Activated naive CD8-positive, alpha-beta T cell treated with anti-CD3 and anti-CD28 coated beads, Interleukin-2, amount 50 U/mL, for 24 hours (primary cell): ENCODE measurements at regions not wholly inside any gene's neighbourhood (a gene's known extent, or its start where the extent isn't known, plus 50 kb on each side); places are given as distances from the start of the nearest gene placed in this dataset.

Source experiments
- ATAC-seq: fragments of 150-1000 bp; cut with Tn5 transposase; one replicate; pipeline ENCODE4 v1.10.0; 2021
- DNase-seq: peaks from one replicate; pipeline ENCODE4 v3.0.0; 2021
- H3K27ac Mint-ChIP-seq: one replicate; pipeline ENCODE4 v1.8.0; 2021; ENCODE audit warnings: mild to moderate bottlenecking, mixed read lengths
- H3K27me3 Mint-ChIP-seq: one replicate; pipeline ENCODE4 v1.8.0; 2021; ENCODE audit warnings: mixed read lengths
- H3K36me3 Mint-ChIP-seq: one replicate; pipeline ENCODE4 v1.8.0; 2021; ENCODE audit warnings: low read depth, mixed read lengths
- H3K4me1 Mint-ChIP-seq: one replicate; pipeline ENCODE4 v1.8.0; 2021; ENCODE audit warnings: mixed read lengths
- H3K4me3 Mint-ChIP-seq: one replicate; pipeline ENCODE4 v1.8.0; 2021; ENCODE audit warnings: mild to moderate bottlenecking, moderate library complexity, mixed read lengths
- H3K9me3 Mint-ChIP-seq: one replicate; pipeline ENCODE4 v1.8.0; 2021; ENCODE audit warnings: mixed read lengths

GRCh38 chr16:50994995-50995394, 156.1 kb downstream of the SALL1 start:
- Mint-ChIP-seq H3K27me3 (peaks cover 3% of the 10 kb centered on the region), H3K9me3 (no peaks in the 10 kb centered on the region), H3K4me1 (no peaks in the 10 kb centered on the region), H3K4me3 (no peak overlapping the region), H3K27ac (no peak overlapping the region), H3K36me3 (no peaks in the 10 kb centered on the region)
- no peak for ATAC-seq
- no peak for DNase-seq

- Mint-ChIP-seq H3K9me3 (no peaks in the 10 kb centered on the region), H3K36me3 (no peaks in the 10 kb centered on the region), H3K4me3 (no peak overlapping the region), H3K27me3 (no peaks in the 10 kb centered on the region), H3K4me1 (no peaks in the 10 kb centered on the region), H3K27ac (no peak overlapping the region)
- ATAC-seq = no peak
- no peak for DNase-seq
Measured at GRCh38 chr16:50992350-50993032, 158.6 kb downstream of the SALL1 start.

GRCh38 chr16:50991436-50991835, 159.6 kb downstream of the SALL1 start:
- Mint-ChIP-seq H3K36me3 (no peaks in the 10 kb centered on the region), H3K27ac (no peak overlapping the region), H3K4me1 (no peaks in the 10 kb centered on the region), H3K4me3 (no peak overlapping the region), H3K27me3 (no peaks in the 10 kb centered on the region), H3K9me3 (no peaks in the 10 kb centered on the region)
- DNase-seq (no peak), ATAC-seq (no peak)

- Mint-ChIP-seq H3K4me3 (no peak overlapping the region), H3K27ac (no peak overlapping the region), H3K4me1 (no peaks in the 10 kb centered on the region), H3K9me3 (no peaks in the 10 kb centered on the region), H3K36me3 (no peaks in the 10 kb centered on the region), H3K27me3 (no peaks in the 10 kb centered on the region)
- no peak for DNase-seq
- peak; percentile 10 for ATAC-seq
Measured at GRCh38 chr16:50991006-50991405, 160.1 kb downstream of the SALL1 start.

GRCh38 chr16:50989047-50989446, 162.0 kb downstream of the SALL1 start:
- Mint-ChIP-seq H3K27ac (no peak overlapping the region), H3K27me3 (no peaks in the 10 kb centered on the region), H3K9me3 (no peaks in the 10 kb centered on the region), H3K4me3 (no peak overlapping the region), H3K4me1 (no peaks in the 10 kb centered on the region), H3K36me3 (no peaks in the 10 kb centered on the region)
- DNase-seq (no peak), ATAC-seq (no peak)

- ATAC-seq = no peak
- H3K27ac Mint-ChIP-seq = no peak overlapping the region
- no peaks in the 10 kb centered on the region for H3K27me3 Mint-ChIP-seq
- no peaks in the 10 kb centered on the region for H3K4me1 Mint-ChIP-seq
- no peaks in the 10 kb centered on the region for H3K9me3 Mint-ChIP-seq
- no peak overlapping the region for H3K4me3 Mint-ChIP-seq
- DNase-seq = no peak
- H3K36me3 Mint-ChIP-seq = no peaks in the 10 kb centered on the region
Measured at GRCh38 chr16:50988441-50988840, 162.6 kb downstream of the SALL1 start.

GRCh38 chr16:50986453-50986852, 164.6 kb downstream of the SALL1 start:
- Mint-ChIP-seq H3K4me1 (no peaks in the 10 kb centered on the region), H3K9me3 (peaks cover 6% of the 10 kb centered on the region), H3K27me3 (no peaks in the 10 kb centered on the region), H3K36me3 (no peaks in the 10 kb centered on the region), H3K27ac (no peak overlapping the region), H3K4me3 (no peak overlapping the region)
- ATAC-seq (no peak), DNase-seq (no peak)

GRCh38 chr16:50985733-50986132, 165.3 kb downstream of the SALL1 start:
- no peaks in the 10 kb centered on the region for H3K4me1 Mint-ChIP-seq
- H3K4me3 Mint-ChIP-seq = no peak overlapping the region
- DNase-seq (no peak), ATAC-seq (no peak)
- H3K27me3 Mint-ChIP-seq = no peaks in the 10 kb centered on the region
- H3K9me3 Mint-ChIP-seq = peaks cover 6% of the 10 kb centered on the region
- no peak overlapping the region for H3K27ac Mint-ChIP-seq
- no peaks in the 10 kb centered on the region for H3K36me3 Mint-ChIP-seq

- Mint-ChIP-seq H3K9me3 (peaks cover 6% of the 10 kb centered on the region), H3K27me3 (no peaks in the 10 kb centered on the region), H3K4me1 (no peaks in the 10 kb centered on the region), H3K4me3 (no peak overlapping the region), H3K27ac (no peak overlapping the region), H3K36me3 (no peaks in the 10 kb centered on the region)
- ATAC-seq (no peak), DNase-seq (no peak)
Measured at GRCh38 chr16:50984688-50985087, 166.4 kb downstream of the SALL1 start.

GRCh38 chr16:50982808-50983207, 168.3 kb downstream of the SALL1 start:
- Mint-ChIP-seq H3K4me3 (no peak overlapping the region), H3K27ac (no peak overlapping the region), H3K27me3 (no peaks in the 10 kb centered on the region), H3K4me1 (no peaks in the 10 kb centered on the region), H3K36me3 (no peaks in the 10 kb centered on the region), H3K9me3 (peaks cover 6% of the 10 kb centered on the region)
- no peak for DNase-seq
- no peak for ATAC-seq

GRCh38 chr16:50981951-50982350, 169.1 kb downstream of the SALL1 start:
- Mint-ChIP-seq H3K4me3 (no peak overlapping the region), H3K27me3 (no peaks in the 10 kb centered on the region), H3K9me3 (peaks cover 6% of the 10 kb centered on the region), H3K36me3 (no peaks in the 10 kb centered on the region), H3K27ac (no peak overlapping the region), H3K4me1 (no peaks in the 10 kb centered on the region)
- DNase-seq (no peak), ATAC-seq (no peak)

GRCh38 chr16:50980666-50981065, 170.4 kb downstream of the SALL1 start:
- H3K9me3 Mint-ChIP-seq = peaks cover 6% of the 10 kb centered on the region
- no peak overlapping the region for H3K27ac Mint-ChIP-seq
- ATAC-seq = no peak
- no peaks in the 10 kb centered on the region for H3K36me3 Mint-ChIP-seq
- no peak for DNase-seq
- H3K4me3 Mint-ChIP-seq = no peak overlapping the region
- H3K4me1 Mint-ChIP-seq = no peaks in the 10 kb centered on the region
- no peaks in the 10 kb centered on the region for H3K27me3 Mint-ChIP-seq

GRCh38 chr16:50979806-50980620, 171.1 kb downstream of the SALL1 start:
- Mint-ChIP-seq H3K27me3 (no peaks in the 10 kb centered on the region), H3K27ac (no peak overlapping the region), H3K4me1 (no peaks in the 10 kb centered on the region), H3K36me3 (no peaks in the 10 kb centered on the region), H3K9me3 (peaks cover 6% of the 10 kb centered on the region), H3K4me3 (no peak overlapping the region)
- ATAC-seq (no peak), DNase-seq (no peak)

- Mint-ChIP-seq H3K9me3 (no peaks in the 10 kb centered on the region), H3K4me3 (no peak overlapping the region), H3K4me1 (no peaks in the 10 kb centered on the region), H3K36me3 (no peaks in the 10 kb centered on the region), H3K27me3 (no peaks in the 10 kb centered on the region), H3K27ac (no peak overlapping the region)
- no peak for DNase-seq
- ATAC-seq = no peak
Measured at GRCh38 chr16:50977138-50977537, 173.9 kb downstream of the SALL1 start.

- no peak overlapping the region for H3K27ac Mint-ChIP-seq
- H3K36me3 Mint-ChIP-seq = no peaks in the 10 kb centered on the region
- no peak for ATAC-seq
- DNase-seq = no peak
- H3K9me3 Mint-ChIP-seq = no peaks in the 10 kb centered on the region
- H3K27me3 Mint-ChIP-seq = no peaks in the 10 kb centered on the region
- no peaks in the 10 kb centered on the region for H3K4me1 Mint-ChIP-seq
- H3K4me3 Mint-ChIP-seq = no peak overlapping the region
Measured at GRCh38 chr16:50974438-50975036, 176.5 kb downstream of the SALL1 start.
